Astrocyte (in vitro differentiated cells and primary cell): ENCODE measurements at regions not wholly inside any gene's neighbourhood (a gene's known extent, or its start where the extent isn't known, plus 50 kb on each side); places are given as distances from the start of the nearest gene placed in this dataset.

Experiments used
- DNase-seq: peaks from one replicate; pipeline ENCODE4 v3.0.0-alpha.2; 2010; ENCODE audit warnings: low read depth
- FAIRE-seq: peaks from 2 replicates; lab custom pipeline; 2011; peaks lifted over from hg19 to GRCh38; lab: Jason Lieb, UNC
- H2AFZ ChIP-seq: 2 replicates; pipeline ENCODE4 v1.6.0; 2012; ENCODE audit warnings: low read depth, low read length, inconsistent platforms
- H3K27ac ChIP-seq: 2 replicates; pipeline ENCODE4 v1.5.1; 2011; ENCODE audit warnings: low read depth, low read length, inconsistent platforms
- H3K27me3 ChIP-seq: 2 replicates; pipeline ENCODE4 v1.6.0; 2011; ENCODE audit warnings: low read length, inconsistent platforms; ENCODE audit not compliant: insufficient read depth
- H3K36me3 ChIP-seq: 2 replicates; pipeline ENCODE4 v1.5.1; 2011; ENCODE audit warnings: low read length, inconsistent platforms; ENCODE audit not compliant: insufficient read depth
- H3K4me1 ChIP-seq: 2 replicates; pipeline ENCODE4 v1.5.1; 2011; ENCODE audit warnings: low read length, inconsistent platforms; ENCODE audit not compliant: insufficient read depth
- H3K4me2 ChIP-seq: 2 replicates; pipeline ENCODE4 v1.6.0; 2012; ENCODE audit warnings: low read length, inconsistent platforms
- H3K4me3 ChIP-seq: 2 replicates; pipeline ENCODE4 v1.5.1; 2011; ENCODE audit warnings: low read depth, mild to moderate bottlenecking, low read length, inconsistent platforms; ENCODE audit not compliant: insufficient read depth
- H3K79me2 ChIP-seq: 2 replicates; pipeline ENCODE4 v1.6.0; 2012; ENCODE audit warnings: mild to moderate bottlenecking, low read length, inconsistent platforms; ENCODE audit not compliant: insufficient read depth
- H3K9ac ChIP-seq: 2 replicates; pipeline ENCODE4 v1.6.0; 2012; ENCODE audit warnings: mild to moderate bottlenecking, low read length, inconsistent platforms
- H3K9me3 ChIP-seq: 2 replicates; pipeline ENCODE4 v1.5.1; 2012; ENCODE audit warnings: low read depth, mild to moderate bottlenecking, low read length, inconsistent platforms; ENCODE audit not compliant: insufficient read depth
- H4K20me1 ChIP-seq: 2 replicates; pipeline ENCODE4 v1.6.0; 2012; ENCODE audit warnings: low read length, inconsistent platforms; ENCODE audit not compliant: insufficient read depth
- H3K27ac Mint-ChIP-seq: one replicate; pipeline ENCODE4 v1.8.0; 2021; ENCODE audit warnings: mild to moderate bottlenecking, mixed read lengths; ENCODE audit not compliant: unreplicated experiment
- H3K27me3 Mint-ChIP-seq: one replicate; pipeline ENCODE4 v1.8.0; 2021; ENCODE audit warnings: low read depth, mixed read lengths; ENCODE audit not compliant: unreplicated experiment
- H3K36me3 Mint-ChIP-seq: one replicate; pipeline ENCODE4 v1.8.0; 2021; ENCODE audit warnings: low read depth, mixed read lengths; ENCODE audit not compliant: unreplicated experiment
- H3K4me1 Mint-ChIP-seq: one replicate; pipeline ENCODE4 v1.8.0; 2021; ENCODE audit warnings: low read depth, mixed read lengths; ENCODE audit not compliant: unreplicated experiment
- H3K4me3 Mint-ChIP-seq: one replicate; pipeline ENCODE4 v1.8.0; 2021; ENCODE audit warnings: mild to moderate bottlenecking, moderate library complexity, mixed read lengths; ENCODE audit not compliant: unreplicated experiment
- H3K9me3 Mint-ChIP-seq: one replicate; pipeline ENCODE4 v1.8.0; 2021; ENCODE audit warnings: mild to moderate bottlenecking, mixed read lengths; ENCODE audit not compliant: unreplicated experiment
- EZH2 ChIP-seq: IDR thresholded peaks from 2 replicates; pipeline ENCODE4 v1.6.1; 2012; ENCODE audit warnings: mild to moderate bottlenecking, low read length, inconsistent platforms; ENCODE audit not compliant: insufficient read depth
- TF ChIP-seq, protein P1 (sequence below): IDR thresholded peaks from 2 replicates; pipeline ENCODE4 v1.5.1; 2011; ENCODE audit warnings: low read depth, mild to moderate bottlenecking, inconsistent platforms, low read length, moderate library complexity; ENCODE audit not compliant: insufficient read depth

GRCh38 chr10:105702211-105702610 lies 1061.1 kb downstream of the SORCS3 start:
- Histone ChIP-seq H3K4me2 (no peak overlapping the region), H3K4me3 (no peak overlapping the region), H4K20me1 (no peaks in the 10 kb centered on the region), H3K27me3 (no peaks in the 10 kb centered on the region), H2AFZ (no peak overlapping the region), H3K9me3 (no peaks in the 10 kb centered on the region), H3K9ac (no peak overlapping the region), H3K27ac (no peak overlapping the region), H3K79me2 (no peaks in the 10 kb centered on the region), H3K36me3 (no peaks in the 10 kb centered on the region), H3K4me1 (no peaks in the 10 kb centered on the region)
- Mint-ChIP-seq H3K4me1 (no peaks in the 10 kb centered on the region), H3K27ac (no peak overlapping the region), H3K27me3 (peaks cover 8% of the 10 kb centered on the region), H3K9me3 (no peaks in the 10 kb centered on the region), H3K4me3 (no peak overlapping the region), H3K36me3 (no peaks in the 10 kb centered on the region)
- DNase-seq: no peak
- no peak for TF ChIP-seq EZH2
- no peak for FAIRE-seq

DNA sequence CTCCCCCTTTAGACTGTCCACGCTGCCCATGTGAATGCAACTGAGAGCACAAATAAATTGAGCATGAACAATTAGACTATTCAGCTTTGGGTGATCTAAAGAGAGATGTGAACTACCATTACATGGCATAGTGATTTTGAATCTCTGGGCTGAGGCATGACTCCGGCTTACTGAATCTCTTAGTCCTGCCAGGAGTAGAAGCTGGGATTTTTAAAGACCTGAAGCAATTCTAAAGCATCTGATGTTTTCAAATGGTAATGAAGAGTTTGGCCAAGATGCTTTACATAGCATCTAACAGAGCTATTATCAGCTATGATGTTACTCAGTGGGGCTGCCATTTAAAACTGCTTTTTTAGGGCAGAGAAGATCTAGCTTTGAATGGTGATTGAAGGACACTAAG lies 1059.1 kb downstream of the SORCS3 start:
- no peaks in the 10 kb centered on the region for H3K9me3 ChIP-seq
- H3K4me1 ChIP-seq: no peaks in the 10 kb centered on the region
- H4K20me1 ChIP-seq: no peaks in the 10 kb centered on the region
- H3K4me3 ChIP-seq: no peak overlapping the region
- Mint-ChIP-seq H3K27ac (no peak overlapping the region), H3K36me3 (no peaks in the 10 kb centered on the region), H3K4me1 (no peaks in the 10 kb centered on the region), H3K9me3 (no peaks in the 10 kb centered on the region), H3K4me3 (no peak overlapping the region), H3K27me3 (peaks cover 10% of the 10 kb centered on the region)
- DNase-seq (no peak), FAIRE-seq (no peak)
- no peaks in the 10 kb centered on the region for H3K79me2 ChIP-seq
- H3K27ac ChIP-seq: no peak overlapping the region
- no peak overlapping the region for H3K9ac ChIP-seq
- H3K27me3 ChIP-seq: no peaks in the 10 kb centered on the region
- TF ChIP-seq, protein P1, sequence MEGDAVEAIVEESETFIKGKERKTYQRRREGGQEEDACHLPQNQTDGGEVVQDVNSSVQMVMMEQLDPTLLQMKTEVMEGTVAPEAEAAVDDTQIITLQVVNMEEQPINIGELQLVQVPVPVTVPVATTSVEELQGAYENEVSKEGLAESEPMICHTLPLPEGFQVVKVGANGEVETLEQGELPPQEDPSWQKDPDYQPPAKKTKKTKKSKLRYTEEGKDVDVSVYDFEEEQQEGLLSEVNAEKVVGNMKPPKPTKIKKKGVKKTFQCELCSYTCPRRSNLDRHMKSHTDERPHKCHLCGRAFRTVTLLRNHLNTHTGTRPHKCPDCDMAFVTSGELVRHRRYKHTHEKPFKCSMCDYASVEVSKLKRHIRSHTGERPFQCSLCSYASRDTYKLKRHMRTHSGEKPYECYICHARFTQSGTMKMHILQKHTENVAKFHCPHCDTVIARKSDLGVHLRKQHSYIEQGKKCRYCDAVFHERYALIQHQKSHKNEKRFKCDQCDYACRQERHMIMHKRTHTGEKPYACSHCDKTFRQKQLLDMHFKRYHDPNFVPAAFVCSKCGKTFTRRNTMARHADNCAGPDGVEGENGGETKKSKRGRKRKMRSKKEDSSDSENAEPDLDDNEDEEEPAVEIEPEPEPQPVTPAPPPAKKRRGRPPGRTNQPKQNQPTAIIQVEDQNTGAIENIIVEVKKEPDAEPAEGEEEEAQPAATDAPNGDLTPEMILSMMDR: no peak
- TF ChIP-seq EZH2: no peak
- no peak overlapping the region for H3K4me2 ChIP-seq
- H2AFZ ChIP-seq: no peak overlapping the region
- no peaks in the 10 kb centered on the region for H3K36me3 ChIP-seq

- Histone ChIP-seq H3K4me3 (no peak overlapping the region), H3K36me3 (no peaks in the 10 kb centered on the region), H3K4me2 (no peak overlapping the region), H3K4me1 (no peaks in the 10 kb centered on the region), H3K9me3 (no peaks in the 10 kb centered on the region), H2AFZ (no peak overlapping the region), H3K27me3 (no peaks in the 10 kb centered on the region), H3K27ac (no peak overlapping the region), H4K20me1 (no peaks in the 10 kb centered on the region), H3K79me2 (no peaks in the 10 kb centered on the region), H3K9ac (no peak overlapping the region)
- TF ChIP-seq EZH2: no peak
- TF ChIP-seq, protein P1: no peak
- DNase-seq (no peak), FAIRE-seq (no peak)
- no peak overlapping the region for H3K27ac Mint-ChIP-seq
- no peaks in the 10 kb centered on the region for H3K36me3 Mint-ChIP-seq
- no peaks in the 10 kb centered on the region for H3K9me3 Mint-ChIP-seq
- no peak overlapping the region for H3K4me3 Mint-ChIP-seq
- peaks cover 10% of the 10 kb centered on the region for H3K27me3 Mint-ChIP-seq
- no peaks in the 10 kb centered on the region for H3K4me1 Mint-ChIP-seq
These were observed 1058.4 kb downstream of the SORCS3 start for GRCh38 chr10:105699504-105699903.
